Activated CD4-positive, alpha-beta T cell treated with anti-CD3 and anti-CD28 coated beads for 4 hours (primary cell): ENCODE measurements at regions not wholly inside any gene's neighbourhood (a gene's known extent, or its start where the extent isn't known, plus 50 kb on each side); places are given as distances from the start of the nearest gene placed in this dataset.

Source experiments
- DNase-seq, 2 donors: peaks; one replicate each; pipeline ENCODE4 v3.0.0-alpha.2; 2020

GRCh38 chr4:18398661-18399060 lies 377.1 kb upstream of the LCORL start:
- no peak for DNase-seq

DNA sequence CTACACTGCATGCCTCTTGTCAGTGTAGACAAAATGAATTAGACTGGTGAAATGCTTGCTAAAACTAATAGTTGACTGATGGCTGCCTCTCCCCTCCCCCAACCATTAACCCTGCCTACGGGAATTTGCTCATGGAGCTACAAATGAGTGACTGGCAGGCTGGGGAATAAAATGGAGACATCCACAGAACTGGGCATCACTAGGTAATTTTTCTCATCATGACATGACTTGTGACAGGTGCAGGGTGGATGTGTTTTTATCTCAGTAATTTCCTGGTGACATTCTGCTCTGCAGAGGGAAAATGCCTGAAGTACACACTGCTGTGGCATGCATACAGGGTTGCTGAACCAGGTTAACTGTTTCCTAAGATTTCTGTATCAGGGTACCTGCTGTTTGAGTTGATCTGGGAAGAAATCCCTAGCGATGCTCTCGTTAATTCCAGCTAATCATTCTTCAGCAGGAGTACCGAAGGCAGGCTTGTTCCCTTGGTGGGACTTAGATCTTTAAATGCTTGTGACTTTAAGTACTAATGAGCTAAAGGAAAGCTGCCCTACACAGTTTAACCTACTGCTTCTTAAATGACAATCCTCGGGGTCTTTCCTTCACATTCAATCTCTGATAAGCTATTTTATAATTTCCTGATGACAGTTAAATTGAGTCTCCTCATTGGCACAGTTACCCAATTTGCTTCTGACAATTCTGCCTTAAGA lies 376.3 kb upstream of the LCORL start:
- DNase-seq, result no peak

DNA sequence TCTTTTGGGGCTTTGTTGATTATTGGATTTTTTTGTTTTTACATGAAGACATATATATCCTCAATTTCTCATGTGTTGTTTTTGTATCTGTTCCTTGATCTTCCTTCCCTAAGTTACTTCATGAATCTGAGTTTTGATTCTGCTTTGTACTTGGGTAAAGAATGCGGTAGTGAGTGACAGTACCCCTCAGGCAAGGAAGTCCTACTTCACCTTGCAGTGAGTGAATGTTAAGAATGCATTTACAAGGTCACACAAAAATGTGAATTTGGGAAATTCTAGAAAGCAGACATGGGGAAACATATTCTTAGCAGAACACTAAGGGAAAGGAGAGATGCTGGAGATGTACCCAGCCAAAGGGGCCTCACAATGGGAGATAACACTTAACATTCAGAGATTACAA lies 373.1 kb upstream of the LCORL start:
- no peak for DNase-seq

- no peak for DNase-seq
These were observed 369.8 kb upstream of the LCORL start for GRCh38 chr4:18391354-18391728.

DNA sequence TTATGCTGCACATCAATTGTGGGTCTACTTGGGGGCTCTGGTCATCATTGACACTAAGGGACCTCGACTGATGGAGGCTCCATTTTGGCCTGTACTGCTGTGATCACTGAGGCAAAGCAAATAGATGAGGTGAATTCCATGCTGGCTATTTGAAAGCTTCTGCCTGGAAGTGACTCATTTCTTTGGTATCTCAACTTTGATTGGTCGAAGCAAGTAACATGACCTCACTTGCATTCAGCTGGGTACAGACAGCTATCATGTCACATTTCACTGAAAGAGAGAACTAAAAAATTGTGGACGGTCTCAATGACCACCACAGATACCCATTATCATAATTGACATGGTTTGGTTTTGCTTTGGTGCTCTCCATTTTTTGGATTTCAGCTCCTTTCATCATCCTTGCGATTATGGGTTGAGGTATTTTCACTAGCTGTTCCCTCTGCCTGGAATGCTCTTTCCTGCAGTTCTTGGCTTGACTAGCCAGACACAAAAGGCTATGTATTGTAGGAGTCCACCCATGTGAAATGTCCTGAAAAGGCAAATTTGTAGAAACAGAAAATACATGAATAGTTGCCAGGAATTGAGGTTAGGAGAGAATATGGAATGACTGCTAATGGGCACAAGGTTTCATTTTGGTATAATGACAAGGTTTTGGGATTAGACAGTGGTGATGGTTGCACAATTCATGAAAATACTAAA lies 369.2 kb upstream of the LCORL start:
- no peak for DNase-seq

- DNase-seq, result no peak
These were observed 367.6 kb upstream of the LCORL start for GRCh38 chr4:18389115-18389514.

- DNase-seq, result no peak
These were observed 366.5 kb upstream of the LCORL start for GRCh38 chr4:18388039-18388438.

GRCh38 chr4:18381186-18381585 lies 359.6 kb upstream of the LCORL start:
- no peak for DNase-seq

DNA sequence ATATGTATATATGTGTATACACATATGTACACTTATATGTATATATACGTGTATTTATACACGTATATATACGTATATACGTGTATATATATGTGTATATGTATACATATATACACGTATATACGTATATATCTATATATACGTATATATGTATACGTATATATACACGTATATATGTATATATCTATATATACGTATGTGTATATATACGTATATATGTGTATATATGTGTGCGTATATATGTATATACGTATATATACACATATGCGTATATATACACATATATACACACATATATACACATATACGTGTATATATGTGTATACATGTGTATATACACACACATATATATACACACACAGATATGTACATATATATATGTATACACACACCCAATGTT lies 348.0 kb upstream of the LCORL start:
- no peak for DNase-seq

- no peak for DNase-seq
These were observed 345.3 kb upstream of the LCORL start for GRCh38 chr4:18366892-18367291.

DNA sequence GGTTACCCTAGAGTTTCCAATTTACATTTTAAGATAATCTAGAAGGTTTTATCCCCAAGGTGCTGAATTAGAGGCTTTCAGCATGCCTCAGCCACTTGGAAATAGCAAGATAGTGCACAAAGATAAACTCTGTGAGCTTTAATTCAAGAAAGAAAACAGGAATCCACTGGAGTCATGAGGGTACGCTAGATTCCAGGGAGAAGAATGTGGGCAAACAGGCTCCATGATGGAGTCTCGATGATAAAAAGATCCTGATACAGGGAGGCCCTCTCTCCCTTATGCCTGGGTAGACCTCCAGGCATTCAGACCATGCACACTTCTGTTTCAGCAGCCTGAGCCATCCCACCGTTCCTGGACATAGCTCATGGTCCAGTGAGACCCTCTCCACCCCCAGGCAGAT lies 344.6 kb upstream of the LCORL start:
- DNase-seq, result no peak

DNA sequence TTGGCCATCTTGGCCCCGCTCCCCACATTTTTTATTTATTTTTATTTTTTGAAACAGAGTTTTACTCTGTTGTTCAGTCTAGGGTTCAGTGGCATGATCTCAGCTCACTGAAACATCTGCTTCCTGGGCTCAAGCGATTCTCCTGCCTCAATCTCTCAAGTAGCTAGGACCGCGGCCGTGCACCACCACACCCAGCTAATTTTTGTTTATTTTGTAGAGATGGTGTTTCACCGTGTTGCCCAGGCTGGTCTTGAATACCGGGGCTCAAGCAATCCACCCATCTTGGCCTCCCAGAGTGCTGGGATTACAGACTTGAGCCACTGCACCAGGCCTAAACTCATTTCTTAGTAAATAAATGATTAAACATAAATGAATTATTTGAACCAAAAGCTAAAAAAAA lies 322.0 kb upstream of the LCORL start:
- no peak for DNase-seq

- no peak for DNase-seq
These were observed 321.3 kb upstream of the LCORL start for GRCh38 chr4:18342847-18343246.

DNA sequence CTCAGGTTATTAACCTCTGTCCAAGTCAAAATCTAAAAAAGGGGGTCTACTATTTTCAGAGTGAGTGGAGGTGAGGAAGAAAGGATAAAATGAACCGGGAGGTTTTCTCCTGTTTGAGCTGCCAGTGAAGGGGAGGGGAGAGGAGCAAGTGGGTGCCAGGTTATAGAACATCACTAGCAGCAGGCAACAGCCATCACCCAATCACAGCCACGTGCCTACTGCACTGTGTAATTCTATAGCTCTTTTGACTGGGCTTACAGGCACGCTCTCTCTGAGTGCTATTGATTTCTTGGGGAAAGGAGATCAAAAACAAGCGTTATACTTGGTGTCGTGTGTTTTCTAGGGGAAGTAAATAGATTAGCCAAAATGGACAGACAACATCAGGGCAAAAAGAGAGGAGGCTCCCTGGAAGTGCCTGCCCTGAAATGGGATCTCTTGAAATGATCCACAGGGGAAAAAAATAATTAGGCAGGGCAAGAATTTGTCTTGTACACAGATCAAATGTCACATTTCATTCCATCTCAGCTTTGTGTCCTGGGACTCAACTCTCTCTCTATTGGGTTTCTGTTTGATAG lies 300.5 kb upstream of the LCORL start:
- no peak for DNase-seq

DNA sequence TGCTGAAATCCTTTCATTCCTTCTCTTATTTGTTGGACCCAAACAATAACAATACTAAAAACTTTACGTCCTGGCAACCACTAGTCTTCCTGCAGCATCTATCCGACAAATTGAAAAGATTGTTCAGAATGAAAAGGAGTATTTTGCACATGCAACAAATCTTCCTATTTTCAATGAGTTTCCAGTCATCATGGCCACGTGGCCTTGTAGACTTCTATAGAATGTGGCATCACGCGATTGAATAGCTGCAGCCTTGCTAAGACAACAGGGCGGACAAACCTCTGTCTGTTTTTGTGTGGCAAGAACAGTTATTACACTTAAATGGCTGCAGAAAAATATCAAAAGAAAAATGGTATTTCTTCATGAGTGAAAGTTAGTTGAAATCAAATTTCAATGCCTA lies 297.9 kb upstream of the LCORL start:
- no peak for DNase-seq

DNA sequence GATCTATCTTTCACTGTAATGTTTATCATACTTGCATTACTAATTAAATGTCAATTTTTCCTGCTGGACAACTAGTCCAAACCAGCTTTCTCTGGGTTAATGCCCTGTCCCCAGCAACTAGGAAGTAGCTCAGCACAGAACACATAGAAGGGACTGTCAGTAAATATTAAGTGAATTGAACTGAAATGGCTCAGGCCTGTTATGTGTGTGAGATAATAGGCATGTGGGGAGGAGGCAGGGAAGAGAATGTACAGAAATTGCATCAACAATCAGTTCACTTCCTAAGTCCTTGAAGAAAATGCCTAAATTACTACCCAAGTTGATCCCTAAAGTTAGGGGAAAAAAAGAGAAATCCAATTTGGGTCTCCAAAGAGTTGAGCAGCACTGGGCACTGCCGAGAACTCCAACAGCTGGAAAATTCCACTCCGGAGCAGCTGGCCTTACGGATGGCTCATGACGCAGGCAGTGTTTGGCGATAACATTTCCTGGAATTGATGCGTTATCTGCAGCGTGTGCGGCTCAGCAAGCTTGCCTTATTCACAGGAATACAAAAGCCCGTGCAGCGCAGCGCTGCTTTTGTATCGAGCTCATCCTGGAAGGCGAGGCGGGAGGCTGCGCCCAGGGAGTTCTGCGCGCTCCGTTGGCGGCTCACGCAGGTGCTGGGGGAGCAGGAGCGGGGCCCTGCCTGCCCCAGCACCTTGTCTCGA lies 297.3 kb upstream of the LCORL start:
- no peak for DNase-seq

DNA sequence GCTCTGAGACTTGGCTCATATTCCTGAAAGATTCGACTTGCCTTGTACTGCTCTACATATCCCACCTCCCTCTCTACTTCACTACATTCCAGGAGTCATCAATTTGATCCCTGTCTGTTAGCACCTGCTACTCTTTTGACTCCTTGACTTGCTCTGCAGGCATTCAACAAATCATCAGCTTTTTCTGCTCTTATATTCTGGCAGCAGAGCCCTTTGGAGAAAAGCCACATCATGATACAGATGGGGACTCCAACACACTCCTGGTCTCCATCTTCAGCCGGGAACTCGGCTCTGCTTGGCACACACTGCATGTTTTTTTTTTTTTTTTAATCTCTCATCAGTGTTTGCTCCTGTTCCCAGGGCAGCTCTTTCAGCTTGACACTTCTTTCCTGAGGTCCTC lies 293.2 kb upstream of the LCORL start:
- no peak for DNase-seq

DNA sequence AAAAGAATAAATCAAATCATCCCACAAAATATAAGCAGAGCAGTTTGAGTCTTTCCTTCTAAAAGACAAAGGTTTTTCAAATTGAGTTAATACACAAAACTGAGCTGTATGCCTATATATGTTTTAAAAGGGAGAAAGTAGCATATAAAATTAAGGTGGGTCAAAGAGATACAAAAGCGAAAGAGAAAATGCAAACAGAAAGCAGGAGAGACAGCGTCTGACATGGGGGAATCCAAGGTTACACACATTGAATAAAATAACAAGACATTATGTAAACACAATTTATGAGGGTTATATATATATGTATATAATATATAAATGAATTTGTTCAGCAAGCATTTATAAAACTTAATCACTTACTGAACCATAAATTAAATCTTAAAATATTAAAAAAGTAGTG lies 276.1 kb upstream of the LCORL start:
- DNase-seq, result no peak

DNA sequence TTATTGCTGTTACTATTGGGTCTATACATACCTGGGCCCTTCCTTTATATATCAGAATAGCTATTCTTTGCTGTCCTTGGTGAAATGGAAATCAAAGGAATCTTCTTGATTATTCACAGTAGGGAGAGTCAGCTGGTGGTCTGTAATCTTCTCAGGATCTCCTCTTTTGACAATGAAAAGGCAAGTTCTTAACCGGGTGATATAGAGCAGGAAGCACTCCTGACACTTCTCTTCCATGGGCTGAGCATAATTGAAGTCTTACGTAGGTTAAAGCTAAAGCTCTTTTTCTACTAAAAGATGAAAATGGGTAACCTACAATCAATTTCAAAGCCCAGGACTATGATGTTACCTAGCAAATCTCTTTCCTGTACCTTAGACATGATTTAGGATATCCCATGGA lies 274.9 kb upstream of the LCORL start:
- no peak for DNase-seq

DNA sequence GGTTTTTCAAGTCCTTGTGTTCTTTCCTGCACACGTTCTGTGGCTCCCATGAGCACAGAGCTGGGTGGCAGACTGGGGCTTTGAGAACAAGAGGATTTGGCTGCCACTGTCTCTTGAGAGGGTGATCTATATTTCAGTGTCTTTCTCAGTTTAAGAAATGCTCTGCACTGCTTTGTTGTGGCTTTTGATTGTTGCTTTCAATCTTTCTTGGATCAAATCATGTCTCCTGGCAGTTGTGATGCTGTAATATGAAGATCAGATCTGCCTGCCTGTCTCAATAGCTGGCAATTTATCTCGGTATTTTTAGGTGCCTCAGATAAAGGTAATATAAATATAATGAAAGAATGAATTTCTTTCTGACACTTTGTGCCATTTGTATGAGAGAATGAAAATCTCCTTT lies 273.3 kb upstream of the LCORL start:
- DNase-seq, result no peak

GRCh38 chr4:18294021-18294420 lies 272.5 kb upstream of the LCORL start:
- DNase-seq, result no peak

DNA sequence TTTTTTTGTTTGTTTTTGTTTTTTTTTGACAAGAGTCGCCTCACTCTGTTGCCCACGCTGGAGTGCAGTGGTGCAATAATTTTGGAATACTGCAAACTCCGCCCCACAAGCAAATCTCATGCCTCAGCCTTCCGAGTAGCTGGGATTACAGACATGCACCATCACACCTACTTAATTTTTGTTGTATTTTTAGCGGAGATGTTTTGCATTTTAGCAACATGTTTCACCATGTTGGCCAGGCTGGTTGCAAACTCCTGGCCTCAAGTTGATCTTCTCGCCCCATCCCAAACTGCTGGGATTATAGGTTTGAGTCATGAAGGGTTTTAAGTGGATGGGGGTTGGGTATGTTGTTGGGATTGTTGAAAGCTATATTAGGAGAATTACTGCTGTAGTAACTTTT lies 270.9 kb upstream of the LCORL start:
- DNase-seq, result no peak

DNA sequence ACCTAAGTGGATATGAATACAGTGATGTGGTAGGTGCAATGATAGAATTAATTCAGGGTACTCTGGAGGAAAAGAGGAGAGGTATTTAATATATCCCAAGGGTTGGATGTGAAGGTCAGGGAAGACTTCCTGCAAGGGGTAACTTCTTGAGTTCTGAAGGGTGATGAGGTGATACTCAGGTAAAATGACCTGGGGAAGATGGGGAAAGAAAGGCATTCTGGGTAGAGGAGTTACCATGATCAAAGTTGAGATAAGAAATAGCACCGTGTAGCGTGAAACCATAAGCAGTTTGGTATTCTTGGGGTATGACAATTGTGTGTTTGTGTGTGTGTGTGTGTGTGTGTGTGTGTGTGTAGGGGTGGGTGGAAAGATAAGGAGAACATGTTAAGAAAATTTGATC lies 270.4 kb upstream of the LCORL start:
- no peak for DNase-seq

GRCh38 chr4:18291256-18291655 lies 269.7 kb upstream of the LCORL start:
- DNase-seq, result no peak
